ENCODE measurements at regions not wholly inside any gene's neighbourhood (a gene's known extent, or its start where the extent isn't known, plus 50 kb on each side); places are given as distances from the start of the nearest gene placed in this dataset.

- TF ChIP-seq EZH2phosphoT487 (IDR thresholded peaks at IDR 0.05; ENCODE audit: low read depth): no peak
- TF ChIP-seq, protein P1, sequence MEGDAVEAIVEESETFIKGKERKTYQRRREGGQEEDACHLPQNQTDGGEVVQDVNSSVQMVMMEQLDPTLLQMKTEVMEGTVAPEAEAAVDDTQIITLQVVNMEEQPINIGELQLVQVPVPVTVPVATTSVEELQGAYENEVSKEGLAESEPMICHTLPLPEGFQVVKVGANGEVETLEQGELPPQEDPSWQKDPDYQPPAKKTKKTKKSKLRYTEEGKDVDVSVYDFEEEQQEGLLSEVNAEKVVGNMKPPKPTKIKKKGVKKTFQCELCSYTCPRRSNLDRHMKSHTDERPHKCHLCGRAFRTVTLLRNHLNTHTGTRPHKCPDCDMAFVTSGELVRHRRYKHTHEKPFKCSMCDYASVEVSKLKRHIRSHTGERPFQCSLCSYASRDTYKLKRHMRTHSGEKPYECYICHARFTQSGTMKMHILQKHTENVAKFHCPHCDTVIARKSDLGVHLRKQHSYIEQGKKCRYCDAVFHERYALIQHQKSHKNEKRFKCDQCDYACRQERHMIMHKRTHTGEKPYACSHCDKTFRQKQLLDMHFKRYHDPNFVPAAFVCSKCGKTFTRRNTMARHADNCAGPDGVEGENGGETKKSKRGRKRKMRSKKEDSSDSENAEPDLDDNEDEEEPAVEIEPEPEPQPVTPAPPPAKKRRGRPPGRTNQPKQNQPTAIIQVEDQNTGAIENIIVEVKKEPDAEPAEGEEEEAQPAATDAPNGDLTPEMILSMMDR (IDR thresholded peaks at IDR 0.05; ENCODE audit: low read depth, low read length): no peak
Observed at GRCh38 chr10:65301181-65301580, 1624.7 kb upstream of the LRRTM3 start.
